ENCODE measurements at regions not wholly inside any gene's neighbourhood (a gene's known extent, or its start where the extent isn't known, plus 50 kb on each side); places are given as distances from the start of the nearest gene placed in this dataset.

DNA sequence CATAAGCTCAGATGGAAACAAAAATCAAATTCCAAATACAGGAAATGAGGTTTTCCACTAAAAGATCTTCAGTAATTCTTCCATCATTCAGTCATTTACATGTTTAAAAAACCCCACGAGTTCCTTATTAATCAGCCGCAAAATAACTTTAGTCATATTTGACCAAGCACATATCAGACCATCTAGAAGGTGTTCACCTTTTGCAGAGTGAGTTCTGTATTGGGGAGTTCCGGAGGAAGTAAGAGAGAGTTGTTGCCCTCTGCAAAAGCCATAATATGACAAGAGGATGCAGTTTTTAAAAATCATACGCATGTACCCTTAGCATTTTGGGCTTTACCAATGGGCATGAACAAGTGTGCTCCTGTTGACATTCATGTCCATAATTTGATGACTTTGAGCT lies 61.6 kb downstream of the CCR1 start:
- DNase-seq = no peak

GRCh38 chr3:46146021-46146420 lies 62.1 kb downstream of the CCR1 start:
- no peak for DNase-seq

DNA sequence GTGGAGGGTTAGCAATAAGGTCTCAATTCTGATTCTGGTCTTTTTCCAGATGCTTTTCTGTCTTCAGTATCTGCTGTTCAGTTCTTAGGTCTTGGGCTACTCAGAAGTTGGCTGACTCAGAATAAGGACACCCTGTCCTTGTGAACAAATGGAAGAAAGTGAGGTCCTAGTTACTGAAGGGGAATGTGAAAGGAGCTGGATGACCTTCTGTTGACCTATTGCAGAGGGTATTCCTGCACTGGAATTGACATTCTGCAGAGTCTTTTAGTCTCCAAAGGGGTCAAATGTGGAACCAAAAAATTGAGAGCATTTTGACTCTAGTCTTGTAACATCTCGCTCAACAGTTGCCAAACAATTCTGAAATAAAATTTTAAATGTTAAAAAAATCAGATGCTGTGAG lies 63.0 kb downstream of the CCR1 start:
- no peak for DNase-seq

GRCh38 chr3:46143951-46144473 lies 64.1 kb downstream of the CCR1 start:
- no peak for DNase-seq

GRCh38 chr3:46141813-46142212 lies 66.3 kb downstream of the CCR1 start:
- no peak for DNase-seq

GRCh38 chr3:46138581-46138980 lies 69.5 kb downstream of the CCR1 start:
- no peak for DNase-seq

DNA sequence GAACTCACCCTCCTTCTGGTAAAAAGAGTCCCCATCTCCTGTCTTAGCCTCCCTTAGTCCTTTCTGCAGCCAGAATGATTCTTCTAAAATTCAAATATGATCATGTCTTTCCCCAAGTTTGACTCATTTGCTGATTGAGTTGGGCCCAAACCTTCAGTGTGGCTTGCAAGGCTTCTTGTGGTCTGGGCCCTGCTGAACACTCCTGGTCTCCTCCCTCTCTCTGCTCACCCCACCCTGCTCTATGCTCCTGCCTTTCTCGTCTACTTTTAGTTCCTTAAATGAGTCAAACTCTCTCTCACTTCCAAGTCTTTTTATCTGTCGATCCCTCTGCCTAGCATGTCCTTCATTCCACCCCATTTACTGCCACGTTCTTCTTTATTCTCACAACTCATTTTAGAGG lies 72.6 kb downstream of the CCR1 start:
- DNase-seq = no peak

DNA sequence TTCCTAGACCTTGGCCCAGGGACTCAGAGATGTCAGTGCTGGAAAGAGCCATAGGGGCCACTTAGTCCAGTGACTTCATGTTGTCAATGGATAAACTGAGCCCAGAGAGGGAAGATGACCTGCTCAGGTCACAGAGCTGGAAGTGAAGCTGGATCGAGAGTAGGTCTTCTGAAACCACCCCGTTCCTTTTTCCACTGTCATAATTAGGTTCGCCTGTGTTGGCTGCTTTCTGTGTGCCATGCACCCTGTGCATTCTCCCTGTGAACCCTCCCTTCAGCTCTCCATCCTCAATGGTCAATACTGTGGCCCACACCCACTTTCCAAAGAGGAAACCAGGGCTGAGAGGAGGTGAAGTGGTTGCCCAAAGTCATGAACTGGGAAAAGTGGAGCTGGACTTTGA lies 74.8 kb downstream of the CCR1 start:
- DNase-seq = no peak

DNA sequence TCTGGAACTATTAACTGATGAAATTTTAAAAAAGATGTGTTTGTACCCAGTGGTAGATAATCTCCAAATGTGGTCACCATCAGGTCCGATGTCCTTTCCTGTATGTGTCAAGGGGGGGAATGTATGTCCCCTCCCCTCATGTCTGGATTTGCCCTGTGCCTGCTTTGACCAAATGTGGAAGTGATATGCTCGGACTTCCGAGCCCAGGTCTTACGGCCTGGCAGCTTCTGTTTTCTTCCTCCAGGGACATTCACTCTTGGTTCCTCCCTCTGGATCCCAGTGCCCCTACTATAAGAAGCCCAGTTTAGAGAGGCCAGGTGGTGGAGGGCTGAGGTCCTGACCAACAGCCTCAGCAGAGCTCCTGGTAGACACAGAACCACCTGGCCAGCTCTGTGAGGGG lies 75.5 kb downstream of the CCR1 start:
- DNase-seq = no peak

DNA sequence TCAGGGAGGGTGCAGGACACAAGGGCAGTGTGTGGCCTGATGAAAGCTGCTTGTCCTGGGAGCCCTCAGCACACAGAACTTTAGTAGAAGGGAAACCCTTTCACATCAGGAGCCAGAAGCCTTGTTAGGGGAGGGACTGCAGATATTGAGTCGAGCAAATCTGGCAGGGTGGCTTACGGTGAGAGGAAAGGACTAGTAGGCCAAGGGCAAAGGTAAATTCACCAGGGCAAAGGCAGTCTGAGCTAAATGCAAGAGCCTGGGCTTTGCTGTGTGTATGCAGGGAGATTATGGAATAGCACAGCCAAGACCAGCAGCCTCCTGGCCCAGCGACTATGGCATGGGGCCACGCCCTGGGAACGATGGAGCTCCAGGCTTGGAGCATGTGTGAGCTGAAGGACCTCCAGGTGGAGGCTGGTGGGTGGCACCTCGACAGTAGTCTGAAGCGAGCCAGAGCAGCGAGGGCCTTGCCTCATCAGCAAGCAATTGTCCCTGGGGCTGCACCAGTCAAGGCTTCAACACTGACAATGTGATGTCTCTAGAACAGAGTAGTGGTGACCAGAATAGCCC lies 76.1 kb downstream of the CCR1 start:
- no peak for DNase-seq

DNA sequence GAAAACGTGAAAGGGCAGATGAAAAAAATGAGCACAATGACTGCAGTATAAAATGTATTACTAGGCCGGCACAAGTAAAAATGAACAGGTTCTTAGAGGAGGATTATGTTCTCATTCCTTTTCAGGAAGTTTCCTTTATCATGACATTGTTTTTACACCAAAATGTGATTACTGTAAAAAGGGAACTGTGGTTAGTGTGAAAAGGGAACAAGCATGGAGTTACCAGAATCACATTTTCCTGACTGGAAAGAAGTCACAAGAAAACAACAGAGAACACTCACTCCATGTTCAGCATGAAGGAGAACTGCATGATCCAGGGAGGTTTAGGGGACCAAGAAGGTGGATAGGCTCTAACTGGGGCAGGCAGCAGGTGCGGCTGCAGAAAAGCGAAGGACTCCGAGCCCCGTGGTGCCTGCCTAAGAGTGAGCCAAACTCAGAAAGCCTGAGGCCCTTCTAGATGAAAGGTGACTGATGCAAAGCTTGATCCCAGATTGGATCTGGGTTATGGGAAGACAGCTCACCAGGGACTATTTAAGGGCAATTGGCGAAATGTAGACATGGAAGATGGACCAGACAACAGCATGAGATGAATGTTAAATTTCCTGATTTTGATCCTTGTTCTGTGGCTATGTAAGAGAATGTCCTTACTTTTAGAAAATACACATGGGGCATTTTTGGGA lies 77.3 kb downstream of the CCR1 start:
- no peak for DNase-seq

GRCh38 chr3:46129588-46130272 lies 78.4 kb downstream of the CCR1 start:
- DNase-seq = no peak

DNA sequence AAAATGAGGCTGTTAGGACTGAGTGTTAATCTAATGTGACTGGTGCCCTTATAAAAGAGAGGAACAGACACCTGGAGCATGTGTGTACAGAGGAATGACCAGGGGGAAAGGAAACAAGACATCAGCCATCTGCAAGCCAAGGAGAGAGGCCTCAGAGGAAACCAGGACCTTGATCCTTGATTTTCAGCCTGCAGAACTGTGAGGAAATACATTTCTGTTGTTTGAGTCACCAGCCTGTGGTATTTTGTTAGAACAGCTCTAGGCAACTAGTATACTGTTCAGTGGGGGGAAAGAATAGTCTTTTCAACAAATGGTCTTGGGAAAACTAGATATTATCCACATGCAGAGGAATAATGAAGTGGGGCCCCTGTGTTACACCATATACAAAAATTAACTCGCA lies 80.6 kb downstream of the CCR1 start:
- DNase-seq = no peak

DNA sequence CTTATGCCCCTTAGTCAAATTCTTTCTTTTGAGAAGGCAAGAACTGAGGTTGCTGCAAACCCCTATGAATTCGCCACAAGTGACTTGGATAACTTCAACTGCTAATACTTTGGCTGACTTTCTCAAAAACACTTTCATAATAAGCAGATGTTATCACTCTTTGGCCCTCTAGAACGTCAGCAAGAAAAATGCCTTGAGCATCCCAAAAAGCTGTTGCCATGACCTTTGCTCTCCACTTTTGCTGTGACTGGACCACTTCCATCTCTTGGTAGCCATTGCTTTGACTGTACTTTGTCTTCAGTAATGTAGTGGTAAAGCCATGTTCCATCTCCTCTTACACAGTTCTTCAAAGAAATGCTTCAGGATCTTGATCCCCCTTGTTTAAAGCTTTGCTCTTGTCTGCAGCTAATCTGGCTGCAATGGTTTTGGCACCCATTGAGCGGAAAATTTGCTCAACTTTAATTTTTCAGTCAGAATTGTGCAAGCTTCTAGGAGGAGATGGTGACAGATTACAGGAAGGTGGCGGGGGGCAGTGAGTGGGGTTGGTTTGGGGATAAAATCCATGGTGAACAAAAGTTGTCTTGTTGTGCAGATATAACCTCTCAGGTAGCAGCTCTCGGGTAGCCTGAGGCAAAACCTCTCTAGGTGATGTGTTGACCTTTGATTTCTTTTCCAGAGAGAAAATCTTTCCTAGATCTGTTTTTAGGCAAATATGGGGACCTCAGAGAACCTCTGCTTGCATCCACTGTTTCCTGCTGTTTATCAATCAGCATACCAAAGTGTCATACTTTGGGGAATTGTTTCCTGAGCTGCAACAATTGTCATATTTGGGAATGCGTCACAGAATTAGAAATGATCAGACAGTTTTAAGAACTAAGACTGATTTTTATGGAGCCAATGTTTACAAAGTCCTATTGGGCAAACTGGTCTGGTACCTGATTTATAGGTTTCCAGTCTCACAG lies 83.6 kb downstream of the CCR1 start:
- no peak for DNase-seq

DNA sequence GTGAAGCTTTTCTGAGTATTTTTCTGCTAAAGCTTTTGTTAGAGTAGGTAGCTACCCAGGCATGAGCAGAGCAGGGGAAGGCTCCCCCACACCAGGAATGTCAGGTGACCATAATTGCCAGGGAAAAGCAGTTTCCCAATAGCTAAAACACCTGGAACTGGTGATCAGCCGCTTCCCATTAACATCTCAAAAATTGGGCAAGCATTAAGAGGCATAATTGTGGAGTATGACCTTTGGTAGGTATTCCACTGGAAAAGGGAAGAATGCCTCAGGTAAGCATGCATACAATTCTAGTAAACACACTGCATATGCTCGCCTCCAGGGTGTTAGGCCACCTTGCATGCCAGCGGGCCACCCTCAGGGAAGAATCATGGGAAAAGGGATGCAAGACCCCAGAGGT lies 84.5 kb downstream of the CCR1 start:
- DNase-seq = no peak

GRCh38 chr3:46122091-46122490 lies 86.0 kb downstream of the CCR1 start:
- DNase-seq = no peak

GRCh38 chr3:46120983-46121382 lies 87.1 kb downstream of the CCR1 start:
- no peak for DNase-seq

- DNase-seq = no peak
Observed at GRCh38 chr3:46119709-46120498, 88.2 kb downstream of the CCR1 start.

GRCh38 chr3:46119253-46119652 lies 88.9 kb downstream of the CCR1 start:
- no peak for DNase-seq

GRCh38 chr3:46116996-46117395 lies 89.7 kb upstream of the XCR1 start:
- DNase-seq = no peak

- DNase-seq = no peak
Observed at GRCh38 chr3:46114323-46114988, 87.2 kb upstream of the XCR1 start.

DNA sequence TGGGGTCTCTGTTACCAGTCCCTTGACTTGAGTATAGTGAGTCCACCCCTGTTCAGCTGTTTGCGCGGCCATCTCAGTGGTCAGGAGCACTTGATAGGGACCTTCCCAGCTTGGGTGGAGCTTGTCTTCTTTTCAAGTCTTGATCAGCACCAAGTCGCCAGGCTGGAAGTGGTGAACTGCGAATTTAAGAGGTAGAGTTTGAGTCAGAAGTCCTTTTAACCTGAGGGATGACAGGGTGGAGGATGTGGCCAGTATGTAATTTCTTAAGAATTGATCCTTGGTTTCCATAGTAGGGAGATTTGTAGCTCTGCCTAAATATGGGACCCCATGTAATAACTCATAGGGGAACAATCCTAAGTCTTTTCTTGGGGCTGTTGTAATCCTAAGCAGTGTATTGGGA lies 86.3 kb upstream of the XCR1 start:
- no peak for DNase-seq

Measured in NK-92 treated with Interleukin-12 subunit alpha and Interleukin-12 subunit beta, amount 100 ng/mL, for 24 hours (cell line).